ENCODE measurements at regions not wholly inside any gene's neighbourhood (a gene's known extent, or its start where the extent isn't known, plus 50 kb on each side); places are given as distances from the start of the nearest gene placed in this dataset.
A peak's percentile ranks its signal among the peaks of the same experiment; 100 is the strongest.
"Not testable (repeated sequence)": the region's sequence is repeated elsewhere in the genome, so short reads cannot be mapped to it uniquely, and the experiment has no call there.

GRCh38 chrX:16067886-16068515 is 55.4 kb upstream of the GRPR start:
- no peak for DNase-seq

- no peak for DNase-seq
These were observed 59.4 kb upstream of the GRPR start for GRCh38 chrX:16063921-16064320.

GRCh38 chrX:16063141-16063540 is 60.2 kb upstream of the GRPR start:
- no peak for DNase-seq

- no peak for DNase-seq
These were observed 62.1 kb upstream of the GRPR start for GRCh38 chrX:16061296-16061695.

- no peak for DNase-seq
These were observed 63.1 kb upstream of the GRPR start for GRCh38 chrX:16060252-16060651.

GRCh38 chrX:16049126-16049525 is 74.2 kb upstream of the GRPR start:
- not testable (repeated sequence) for DNase-seq

GRCh38 chrX:16042980-16043379 is 80.4 kb upstream of the GRPR start:
- DNase-seq, result no peak

GRCh38 chrX:16039834-16040233 is 83.5 kb upstream of the GRPR start:
- DNase-seq, result no peak

- DNase-seq, result no peak
These were observed 84.0 kb upstream of the GRPR start for GRCh38 chrX:16039363-16039762.

GRCh38 chrX:16033331-16033730 is 90.0 kb upstream of the GRPR start:
- no peak for DNase-seq

- DNase-seq, result no peak
These were observed 94.8 kb upstream of the GRPR start for GRCh38 chrX:16028576-16028975.

- no peak for DNase-seq
These were observed 99.3 kb upstream of the GRPR start for GRCh38 chrX:16023790-16024734.

- DNase-seq, result no peak
These were observed 100.7 kb upstream of the GRPR start for GRCh38 chrX:16022580-16023200.

- DNase-seq, result no peak
These were observed 105.1 kb upstream of the GRPR start for GRCh38 chrX:16018291-16018690.

- DNase-seq, result no peak
These were observed 109.2 kb upstream of the GRPR start for GRCh38 chrX:16014171-16014570.

- DNase-seq, result no peak
These were observed 111.1 kb upstream of the GRPR start for GRCh38 chrX:16012250-16012649.

GRCh38 chrX:16005917-16006316 is 117.4 kb upstream of the GRPR start:
- no peak for DNase-seq

GRCh38 chrX:16002185-16002584 is 121.2 kb upstream of the GRPR start:
- DNase-seq, result no peak

- DNase-seq, result no peak
These were observed 125.0 kb upstream of the GRPR start for GRCh38 chrX:15998350-15998749.

GRCh38 chrX:15989716-15990115 is 133.6 kb upstream of the GRPR start:
- no peak for DNase-seq

- DNase-seq, result no peak
These were observed 134.3 kb upstream of the AP1S2 start for GRCh38 chrX:15988661-15989603.

- DNase-seq, result peak; percentile 1
These were observed 131.3 kb upstream of the AP1S2 start for GRCh38 chrX:15985937-15986336.

GRCh38 chrX:15983034-15983433 is 128.4 kb upstream of the AP1S2 start:
- no peak for DNase-seq

Measured in stimulated activated CD4-positive, alpha-beta T cell treated with anti-CD3 and anti-CD28 coated beads, Interleukin-4, amount 100 ng/mL, for 1 hour (primary cell).